LNCaP clone FGC (cell line): ENCODE measurements at regions not wholly inside any gene's neighbourhood (a gene's known extent, or its start where the extent isn't known, plus 50 kb on each side); places are given as distances from the start of the nearest gene placed in this dataset.
A peak's percentile ranks its signal among the peaks of the same experiment; 100 is the strongest.

Experiments used
- DNase-seq: peaks from one replicate; pipeline ENCODE4 v3.0.0-alpha.2; 2011; ENCODE audit warnings: low read depth
- H3K4me3 ChIP-seq: 2 replicates; pipeline ENCODE4 v1.5.1; 2011; ENCODE audit warnings: mild to moderate bottlenecking, low read depth, low read length, control low read depth
- CTCF ChIP-seq: IDR thresholded peaks from 2 replicates; pipeline ENCODE4 v1.5.1; 2012; ENCODE audit warnings: mild to moderate bottlenecking; ENCODE audit not compliant: control insufficient read depth, insufficient read depth; ENCODE audit errors: extremely low read depth

GRCh38 chr11:115760461-115761320, 256.5 kb upstream of the CADM1 start:
- TF ChIP-seq CTCF = no peak
- no peak overlapping the region for H3K4me3 ChIP-seq
- DNase-seq = no peak

- H3K4me3 ChIP-seq = peak overlapping the region; percentile 33; the same call in 1 of the 2 replicates
- no peak for DNase-seq
- no peak for TF ChIP-seq CTCF
Observed at GRCh38 chr11:115759622-115760460, 255.6 kb upstream of the CADM1 start.

- no peak overlapping the region for H3K4me3 ChIP-seq
- no peak for DNase-seq
- no peak for TF ChIP-seq CTCF
Observed at GRCh38 chr11:115758011-115758410, 253.8 kb upstream of the CADM1 start.

DNA sequence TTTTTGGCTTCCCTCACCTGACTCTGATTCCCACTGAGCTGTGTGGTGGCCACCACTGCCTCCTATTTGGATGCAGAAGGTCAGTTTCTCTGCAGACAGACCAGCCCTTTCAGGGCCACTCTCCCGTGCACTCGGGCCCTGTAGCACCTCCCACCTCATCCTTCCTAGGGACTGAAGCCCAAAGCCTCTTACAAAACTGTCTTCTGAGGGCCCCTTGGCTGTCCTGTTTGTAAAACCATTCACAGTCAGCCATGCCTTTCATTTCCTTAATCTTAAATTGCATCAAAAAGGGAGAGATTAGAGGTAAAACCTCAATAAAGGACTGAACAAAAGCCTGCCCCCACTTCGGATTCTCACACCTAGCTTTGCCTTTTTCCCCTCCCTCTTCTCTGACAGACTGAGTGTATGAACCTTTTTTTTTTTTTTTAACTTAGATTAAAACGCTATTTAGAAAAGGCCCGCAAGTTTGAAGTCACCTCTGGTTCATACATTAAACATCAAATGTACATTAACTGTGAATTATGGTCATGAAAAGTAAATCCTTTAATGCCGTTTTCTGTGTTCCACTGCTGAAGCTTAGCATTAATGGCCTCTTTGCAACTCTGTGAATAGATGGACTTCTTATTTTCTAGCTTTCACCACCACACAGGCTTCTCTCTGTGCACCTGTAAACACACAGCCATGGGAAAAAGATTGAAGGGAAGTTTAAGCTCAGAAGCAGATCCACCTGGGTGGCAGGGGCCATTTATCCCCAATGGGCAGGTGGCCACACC, 247.2 kb upstream of the CADM1 start:
- no peak for TF ChIP-seq CTCF
- DNase-seq = no peak
- H3K4me3 ChIP-seq = no peak overlapping the region

DNA sequence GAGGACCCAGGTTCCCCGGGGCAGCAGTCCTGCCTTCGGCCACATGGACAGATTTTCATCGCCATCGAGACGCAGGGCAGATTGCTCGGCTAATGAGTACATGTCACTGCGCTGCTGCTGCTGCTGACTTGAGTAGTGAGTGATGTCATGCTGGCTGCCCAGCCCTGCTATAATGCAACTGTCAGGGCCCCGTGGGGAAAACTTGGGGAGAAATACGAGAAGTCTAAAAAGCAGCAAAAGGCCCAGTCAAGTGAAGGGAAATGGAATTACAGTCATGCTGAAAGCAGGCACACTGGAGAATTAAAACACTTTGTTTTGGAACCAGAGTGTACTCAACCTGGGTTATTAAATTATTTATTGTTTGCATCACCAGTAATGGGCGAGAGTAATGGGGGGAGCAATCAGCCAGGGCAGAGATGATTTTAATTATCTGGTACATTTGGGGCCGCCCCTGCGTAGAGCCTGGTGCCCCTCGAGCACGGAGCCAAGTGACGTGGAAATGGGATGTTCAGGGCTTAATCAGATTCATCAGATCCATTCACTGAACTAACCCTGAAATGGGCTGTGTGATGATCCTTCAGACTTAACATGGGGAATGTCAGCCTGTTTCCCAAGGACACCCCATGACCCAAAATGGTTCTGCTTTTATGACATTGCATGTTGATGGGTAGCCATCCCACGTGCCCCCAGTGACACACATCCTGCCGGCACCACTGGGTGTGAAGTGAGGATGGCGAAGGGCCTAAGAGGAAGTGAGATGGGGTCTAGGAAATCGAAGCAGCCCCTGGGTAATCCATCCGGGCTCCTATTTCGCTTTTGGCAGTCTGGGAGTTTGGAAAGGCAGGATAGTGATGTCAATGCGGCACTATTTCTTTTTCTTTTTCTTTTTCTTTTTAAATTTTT, 241.6 kb upstream of the CADM1 start:
- H3K4me3 ChIP-seq = no peak overlapping the region
- no peak for DNase-seq
- TF ChIP-seq CTCF = no peak

DNA sequence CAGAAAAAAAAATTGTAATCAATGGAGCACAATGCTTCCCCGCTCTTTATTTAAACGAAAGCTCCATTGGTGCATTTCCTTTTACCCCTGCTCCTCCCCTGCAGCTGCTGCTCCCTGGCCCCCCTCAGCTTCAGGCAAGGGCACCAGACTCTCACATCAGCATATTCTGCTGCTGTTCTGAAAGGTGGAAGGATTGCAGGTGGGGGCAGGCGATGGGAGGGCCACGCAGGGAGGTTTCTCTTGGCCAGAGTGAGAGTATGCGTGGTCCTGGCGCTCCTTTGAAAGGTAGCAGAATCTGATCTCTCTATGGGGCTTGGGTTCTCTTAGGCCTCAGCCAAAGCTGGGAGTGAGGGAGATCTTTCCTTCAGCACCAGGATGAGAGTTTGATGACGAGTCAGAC, 240.9 kb upstream of the CADM1 start:
- TF ChIP-seq CTCF = no peak
- no peak overlapping the region for H3K4me3 ChIP-seq
- no peak for DNase-seq
